HG03025 (cell line): ENCODE measurements at regions not wholly inside any gene's neighbourhood (a gene's known extent, or its start where the extent isn't known, plus 50 kb on each side); places are given as distances from the start of the nearest gene placed in this dataset.

Experiments
- ATAC-seq: cut with Tn5 transposase; IDR thresholded peaks from one replicate; pipeline ENCODE4 v1.9.1; 2021; ENCODE audit warnings: mild to moderate bottlenecking, moderate library complexity; ENCODE audit not compliant: unreplicated experiment, low FRiP score

- no peak for ATAC-seq
These were observed 679.2 kb downstream of the NLGN4X start for GRCh38 chrX:5549512-5549911.

- no peak for ATAC-seq
These were observed 691.6 kb downstream of the NLGN4X start for GRCh38 chrX:5537098-5537497.

GRCh38 chrX:5536261-5536660 is 692.4 kb downstream of the NLGN4X start:
- ATAC-seq, result no peak

- no peak for ATAC-seq
These were observed 700.6 kb downstream of the NLGN4X start for GRCh38 chrX:5528057-5528456.

- ATAC-seq, result no peak
These were observed 702.5 kb downstream of the NLGN4X start for GRCh38 chrX:5526191-5526590.

- no peak for ATAC-seq
These were observed 737.7 kb downstream of the NLGN4X start for GRCh38 chrX:5490786-5491563.

GRCh38 chrX:5474282-5474681 is 754.4 kb downstream of the NLGN4X start:
- ATAC-seq, result no peak

- ATAC-seq, result no peak
These were observed 770.3 kb downstream of the NLGN4X start for GRCh38 chrX:5458300-5458842.

GRCh38 chrX:5449323-5449722 is 779.3 kb downstream of the NLGN4X start:
- ATAC-seq, result no peak

GRCh38 chrX:5431823-5432222 is 796.8 kb downstream of the NLGN4X start:
- ATAC-seq, result no peak

- ATAC-seq, result no peak
These were observed 803.5 kb downstream of the NLGN4X start for GRCh38 chrX:5425119-5425518.

GRCh38 chrX:5417381-5417780 is 811.3 kb downstream of the NLGN4X start:
- no peak for ATAC-seq

GRCh38 chrX:5415738-5416137 is 812.9 kb downstream of the NLGN4X start:
- no peak for ATAC-seq

GRCh38 chrX:5409106-5409505 is 819.6 kb downstream of the NLGN4X start:
- ATAC-seq, result no peak

GRCh38 chrX:5402461-5402860 is 826.2 kb downstream of the NLGN4X start:
- no peak for ATAC-seq

GRCh38 chrX:5399403-5399802 is 829.3 kb downstream of the NLGN4X start:
- ATAC-seq, result no peak

- ATAC-seq, result no peak
These were observed 831.3 kb downstream of the NLGN4X start for GRCh38 chrX:5397409-5397808.

- no peak for ATAC-seq
These were observed 838.3 kb downstream of the NLGN4X start for GRCh38 chrX:5390376-5390775.

GRCh38 chrX:5388087-5388486 is 840.6 kb downstream of the NLGN4X start:
- no peak for ATAC-seq

GRCh38 chrX:5380426-5380825 is 848.2 kb downstream of the NLGN4X start:
- ATAC-seq, result no peak

- no peak for ATAC-seq
These were observed 886.8 kb downstream of the NLGN4X start for GRCh38 chrX:5341902-5342301.

- no peak for ATAC-seq
These were observed 891.5 kb downstream of the NLGN4X start for GRCh38 chrX:5337160-5337559.
